Mesenchymal stem cell (in vitro differentiated cells and primary cell): ENCODE measurements at regions not wholly inside any gene's neighbourhood (a gene's known extent, or its start where the extent isn't known, plus 50 kb on each side); places are given as distances from the start of the nearest gene placed in this dataset.

Source experiments
- DNase-seq: peaks from one replicate; pipeline ENCODE4 v3.0.0-alpha.2; 2013
- H2AFZ ChIP-seq: one replicate; pipeline ENCODE4 v1.6.1; 2013; ENCODE audit warnings: low read depth, mild to moderate bottlenecking, control low read depth, inconsistent platforms, low read length, moderate library complexity
- H2AK5ac ChIP-seq: 2 replicates; pipeline ENCODE4 v1.6.1; 2013; ENCODE audit warnings: low read length, moderate library complexity, mild to moderate bottlenecking, inconsistent platforms; ENCODE audit not compliant: severe bottlenecking
- H2BK120ac ChIP-seq: one replicate; pipeline ENCODE4 v1.6.1; 2013; ENCODE audit warnings: low read depth, mild to moderate bottlenecking, inconsistent platforms, low read length, moderate library complexity
- H2BK12ac ChIP-seq, 2 experiments: one replicate each; pipeline ENCODE4 v1.6.1; 2013; ENCODE audit warnings: inconsistent platforms in 2 of 2, low read length in 2 of 2, mild to moderate bottlenecking in 2 of 2, moderate library complexity in 2 of 2, control low read depth in 1 of 2
- H2BK15ac ChIP-seq: one replicate; pipeline ENCODE4 v1.6.1; 2013; ENCODE audit warnings: mild to moderate bottlenecking, low read depth, inconsistent platforms; ENCODE audit not compliant: poor library complexity, severe bottlenecking
- H2BK5ac ChIP-seq: 2 replicates; pipeline ENCODE4 v1.6.1; 2013; ENCODE audit warnings: low read depth, mild to moderate bottlenecking, low read length, control low read depth, inconsistent platforms; ENCODE audit not compliant: poor library complexity, severe bottlenecking
- H3K14ac ChIP-seq, 2 experiments: one replicate each; pipeline ENCODE4 v1.6.1; 2013; ENCODE audit warnings: inconsistent platforms in 2 of 2, low read length in 2 of 2, control low read depth in 1 of 2, mild to moderate bottlenecking in 1 of 2, moderate library complexity in 1 of 2
- H3K18ac ChIP-seq, 2 experiments: one replicate each; pipeline ENCODE4 v1.6.1; 2013; ENCODE audit warnings: inconsistent platforms in 2 of 2, low read length in 2 of 2, control low read depth in 1 of 2, low read depth in 1 of 2, mild to moderate bottlenecking in 1 of 2
- H3K23ac ChIP-seq, 2 experiments: one replicate each; pipeline ENCODE4 v1.6.1; 2013; ENCODE audit warnings: inconsistent platforms in 2 of 2, low read length in 2 of 2, mild to moderate bottlenecking in 2 of 2, moderate library complexity in 2 of 2, control low read depth in 1 of 2
- H3K27ac ChIP-seq: 2 replicates; pipeline ENCODE4 v1.5.1; 2013; ENCODE audit warnings: mild to moderate bottlenecking, moderate library complexity, low read length, control low read depth, inconsistent platforms; ENCODE audit not compliant: poor library complexity, severe bottlenecking
- H3K27me3 ChIP-seq, 2 experiments: 2 replicates each; pipeline versions ENCODE4 v1.6.1 to v1.7.0; 2013; ENCODE audit warnings: low read length in 2 of 2, mild to moderate bottlenecking in 2 of 2, moderate library complexity in 2 of 2, control low read depth in 1 of 2, inconsistent platforms in 1 of 2; ENCODE audit not compliant: control insufficient read depth in 1 of 2, insufficient read depth in 1 of 2
- H3K36me3 ChIP-seq, 2 experiments: 2 replicates each; pipeline versions ENCODE4 v1.6.1 to v1.7.0; 2013; ENCODE audit warnings: low read length in 2 of 2, control low read depth in 1 of 2, inconsistent platforms in 1 of 2, low read depth in 1 of 2, mild to moderate bottlenecking in 1 of 2; ENCODE audit not compliant: insufficient read depth in 2 of 2, control insufficient read depth in 1 of 2
- H3K4ac ChIP-seq, 2 experiments: one replicate each; pipeline ENCODE4 v1.6.1; 2013; ENCODE audit warnings: inconsistent platforms in 2 of 2, low read length in 2 of 2, mild to moderate bottlenecking in 2 of 2, moderate library complexity in 2 of 2, control low read depth in 1 of 2, low read depth in 1 of 2
- H3K4me1 ChIP-seq: 2 replicates; pipeline ENCODE4 v1.6.1; 2013; ENCODE audit warnings: low read depth, low read length, control low read depth; ENCODE audit not compliant: control insufficient read depth, insufficient read depth
- H3K4me2 ChIP-seq: 2 replicates; pipeline ENCODE4 v1.6.1; 2013; ENCODE audit warnings: low read length, mild to moderate bottlenecking, inconsistent platforms; ENCODE audit not compliant: poor library complexity, severe bottlenecking
- H3K4me3 ChIP-seq, 2 experiments: 2 replicates each; pipeline versions ENCODE4 v1.5.1 to v1.7.0; 2013; ENCODE audit warnings: low read length in 2 of 2, mild to moderate bottlenecking in 2 of 2, control low read depth in 1 of 2, low read depth in 1 of 2; ENCODE audit not compliant: insufficient read depth in 1 of 2
- H3K79me1 ChIP-seq: replicated peaks from 2 replicates; pipeline ENCODE4 v1.6.1; 2013; ENCODE audit warnings: mild to moderate bottlenecking, control low read depth, low read length, inconsistent platforms; ENCODE audit not compliant: poor library complexity, severe bottlenecking
- H3K9ac ChIP-seq: 2 replicates; pipeline ENCODE4 v1.7.0; 2013; ENCODE audit warnings: mild to moderate bottlenecking, low read length, moderate library complexity
- H3K9me3 ChIP-seq: 2 replicates; pipeline ENCODE4 v1.7.0; 2013; ENCODE audit warnings: mild to moderate bottlenecking, low read length; ENCODE audit not compliant: control insufficient read depth
- H4K8ac ChIP-seq: one replicate; pipeline ENCODE4 v1.6.1; 2013; ENCODE audit warnings: inconsistent platforms, mild to moderate bottlenecking, low read length, moderate library complexity
- H4K91ac ChIP-seq: one replicate; pipeline ENCODE4 v1.6.1; 2013; ENCODE audit warnings: mild to moderate bottlenecking, low read length, inconsistent platforms
- WGBS: methylation state at CpG from one replicate; pipeline ENCODE4 v1.1.7; 2013; ENCODE audit warnings: mixed read lengths; 5-methylcytosine and 5-hydroxymethylcytosine counted together

- H3K14ac ChIP-seq: no peak overlapping the region
- no peak overlapping the region for H2AK5ac ChIP-seq
- no CpG with 5 or more reads among the region's 1 CpG for WGBS
- H3K79me1 ChIP-seq: no peaks in the 10 kb centered on the region
- H3K23ac ChIP-seq: no peak overlapping the region
- H3K4me1 ChIP-seq: no peaks in the 10 kb centered on the region
- no peak overlapping the region for H2BK15ac ChIP-seq
- no peak overlapping the region for H3K27ac ChIP-seq
- H3K27me3 ChIP-seq: peaks cover 21 to 38% of the 10 kb centered on the region in 2 experiments
- H2BK120ac ChIP-seq: no peak overlapping the region
- no peaks in the 10 kb centered on the region for H3K36me3 ChIP-seq
- no peak for DNase-seq
- no peak overlapping the region for H2BK12ac ChIP-seq
- H3K9ac ChIP-seq: no peak overlapping the region
- H3K4ac ChIP-seq: no peak overlapping the region
- no peak overlapping the region for H4K8ac ChIP-seq
- no peak overlapping the region for H2BK5ac ChIP-seq
- H3K9me3 ChIP-seq: no peaks in the 10 kb centered on the region
- no peak overlapping the region for H3K4me3 ChIP-seq
- H3K4me2 ChIP-seq: no peak overlapping the region
- no peak overlapping the region for H4K91ac ChIP-seq
- H3K18ac ChIP-seq: no peak overlapping the region
- H2AFZ ChIP-seq: no peak overlapping the region
Measured at GRCh38 chr10:22483132-22483531, 137.8 kb downstream of the SPAG6 start.
